B cell (primary cell): ENCODE measurements at regions not wholly inside any gene's neighbourhood (a gene's known extent, or its start where the extent isn't known, plus 50 kb on each side); places are given as distances from the start of the nearest gene placed in this dataset.

Experiments
- ATAC-seq: fragments of 200-7000 bp; cut with Tn5 transposase; one replicate; pipeline ENCODE4 v1.10.0; 2021; ENCODE audit warnings: low read depth, mild to moderate bottlenecking, moderate number of reproducible peaks, moderate library complexity
- CTCF ChIA-PET: fragments of 350-600 bp; sonication (Branson Sonifier 250); formaldehyde crosslinking; loops from one replicate; lab custom pipeline; 2021; ENCODE audit warnings: antibody characterized with exemption, inconsistent platforms; lab: Charles Lee
- POLR2A ChIA-PET: fragments of 350-600 bp; sonication (Branson Sonifier 250); formaldehyde crosslinking; loops from one replicate; lab custom pipeline; 2021; ENCODE audit warnings: antibody characterized with exemption; lab: Charles Lee
- DNase-seq: peaks from one replicate; pipeline ENCODE4 v3.0.0; 2013
- H2AFZ ChIP-seq: 2 replicates; pipeline ENCODE4 v1.6.1; 2012; ENCODE audit warnings: mild to moderate bottlenecking, low read depth, low read length; ENCODE audit not compliant: insufficient read depth, poor library complexity, severe bottlenecking
- H3K27ac ChIP-seq, 2 donors: 1 replicate in 1 of 2; 2 replicates in 1 of 2; pipeline ENCODE4 v1.5.1; 2012 to 2013; ENCODE audit warnings: low read length in 2 of 2, mild to moderate bottlenecking in 2 of 2, moderate library complexity in 1 of 2
- H3K27me3 ChIP-seq, 4 experiments: fragments of 200-600 bp in 1 of 4; sonication (generic) in 1 of 4; replicated peaks in 1 of 4; 1 replicate in 2 of 4; 2 replicates in 2 of 4; pipeline versions ENCODE4 v1.6.1 to v1.7.0; 2013 to 2016; ENCODE audit warnings: low read length in 3 of 4, mild to moderate bottlenecking in 2 of 4, mixed read lengths in 1 of 4, moderate library complexity in 1 of 4; ENCODE audit not compliant: insufficient read depth in 4 of 4, control insufficient read depth in 3 of 4; ENCODE audit errors: control extremely low read depth in 1 of 4
- H3K36me3 ChIP-seq, 2 experiments: replicated peaks in 1 of 2; 1 replicate in 1 of 2; 2 replicates in 1 of 2; pipeline versions ENCODE4 v1.6.1 to v1.7.1; 2013; ENCODE audit warnings: low read length in 1 of 2; ENCODE audit not compliant: insufficient read depth in 2 of 2, control insufficient read depth in 1 of 2; ENCODE audit errors: control extremely low read depth in 1 of 2, extremely low read depth in 1 of 2
- H3K4me1 ChIP-seq, 2 donors: fragments of 200-600 bp in 1 of 2; sonication (generic) in 1 of 2; 1 replicate in 1 of 2; 2 replicates in 1 of 2; pipeline versions ENCODE4 v1.5.1 to v1.6.1; 2013 to 2017; ENCODE audit warnings: low read length in 2 of 2; ENCODE audit not compliant: control insufficient read depth in 2 of 2, insufficient read depth in 2 of 2
- H3K4me2 ChIP-seq: replicated peaks from 2 replicates; pipeline ENCODE3; 2012; ENCODE audit warnings: mild to moderate bottlenecking, low read depth, low read length; ENCODE audit not compliant: poor library complexity, severe bottlenecking
- H3K4me3 ChIP-seq, 5 experiments: fragments of 200-600 bp in 1 of 5; sonication (generic) in 1 of 5; 1 replicate in 3 of 5; 2 replicates in 2 of 5; pipeline versions ENCODE4 v1.5.1 to v1.7.0; 2011 to 2016; ENCODE audit warnings: low read length in 4 of 5, mild to moderate bottlenecking in 4 of 5, low read depth in 2 of 5, control low read depth in 1 of 5, moderate library complexity in 1 of 5; ENCODE audit not compliant: insufficient read depth in 1 of 5; ENCODE audit errors: control extremely low read depth in 1 of 5, extremely low read depth in 1 of 5
- H3K79me2 ChIP-seq: fragments of 200-600 bp; sonication (generic); one replicate; pipeline ENCODE4 v1.6.0; 2016; ENCODE audit warnings: low read length; ENCODE audit not compliant: control insufficient read depth, insufficient read depth
- H3K9ac ChIP-seq: fragments of 200-600 bp; sonication (generic); 2 replicates; pipeline ENCODE4 v1.6.1; 2017; ENCODE audit warnings: mild to moderate bottlenecking, low read length, moderate library complexity
- H3K9me3 ChIP-seq, 3 donors: one replicate each; pipeline versions ENCODE4 v1.6.1 to v1.7.1; 2013; ENCODE audit warnings: low read length in 2 of 3; ENCODE audit not compliant: control insufficient read depth in 2 of 3, insufficient read depth in 1 of 3; ENCODE audit errors: control extremely low read depth in 1 of 3
- H4K20me1 ChIP-seq: 2 replicates; pipeline ENCODE4 v1.6.0; 2012; ENCODE audit warnings: mild to moderate bottlenecking, low read length; ENCODE audit not compliant: insufficient read depth, control insufficient read depth, poor library complexity, severe bottlenecking
- H3K27ac Mint-ChIP-seq: one replicate; pipeline ENCODE4 v1.8.0; 2021; ENCODE audit warnings: mixed read lengths
- H3K27me3 Mint-ChIP-seq: one replicate; pipeline ENCODE4 v1.8.0; 2021; ENCODE audit warnings: mixed read lengths
- H3K4me1 Mint-ChIP-seq: one replicate; pipeline ENCODE4 v1.8.0; 2021; ENCODE audit warnings: mixed read lengths
- H3K4me3 Mint-ChIP-seq: one replicate; pipeline ENCODE4 v1.8.0; 2021; ENCODE audit warnings: mixed read lengths
- H3K9me3 Mint-ChIP-seq: one replicate; pipeline ENCODE4 v1.8.0; 2022; ENCODE audit warnings: mixed read lengths; ENCODE audit not compliant: insufficient read depth
- CTCF ChIP-seq: fragments of 200-600 bp; IDR thresholded peaks from one replicate; pipeline ENCODE4 v1.8.0; 2022; ENCODE audit warnings: antibody characterized with exemption, mild to moderate bottlenecking
- EZH2 ChIP-seq: IDR thresholded peaks from 2 replicates; pipeline ENCODE4 v1.6.1; 2012; ENCODE audit warnings: borderline replicate concordance, low read depth, mild to moderate bottlenecking, moderate library complexity, low read length; ENCODE audit not compliant: insufficient read depth, poor library complexity, severe bottlenecking
- WGBS: methylation state at CpG from one replicate; pipeline ENCODE4 v1.1.5; 2013; ENCODE audit warnings: missing lambda C conversion rate; ENCODE audit not compliant: insufficient coverage; 5-methylcytosine and 5-hydroxymethylcytosine counted together
- intact Hi-C: fragments of 100-400 bp; cut with micrococcal nuclease; formaldehyde crosslinking; loops from one replicate; pipeline ENCODE4 v1.10.0; 2022

GRCh38 chr7:70994176-70994575 is 137.8 kb upstream of the GALNT17 start:
- no peak overlapping the region for H2AFZ ChIP-seq
- no peaks in the 10 kb centered on the region for H4K20me1 ChIP-seq
- TF ChIP-seq CTCF (no peak), EZH2 (no peak)
- ChIA-PET POLR2A (no interaction called here), CTCF (no interaction called here)
- H3K9me3 ChIP-seq: no peaks in the 10 kb centered on the region
- Mint-ChIP-seq H3K4me1 (no peaks in the 10 kb centered on the region), H3K9me3 (peaks cover 6% of the 10 kb centered on the region), H3K27ac (no peak overlapping the region), H3K27me3 (no peaks in the 10 kb centered on the region), H3K4me3 (no peak overlapping the region)
- no peaks in the 10 kb centered on the region for H3K4me1 ChIP-seq
- intact Hi-C loops: no loop called here
- no peak for DNase-seq
- H3K9ac ChIP-seq: no peak overlapping the region
- no peak for ATAC-seq
- no peaks in the 10 kb centered on the region for H3K27me3 ChIP-seq
- no peak overlapping the region for H3K4me2 ChIP-seq
- no peaks in the 10 kb centered on the region for H3K79me2 ChIP-seq
- no peak overlapping the region for H3K4me3 ChIP-seq
- 83% methylated on average over 5 of the region's 5 CpGs for WGBS
- H3K36me3 ChIP-seq: no peaks in the 10 kb centered on the region
- H3K27ac ChIP-seq: no peak overlapping the region

GRCh38 chr7:70997261-70997660 is 134.7 kb upstream of the GALNT17 start:
- H3K9me3 Mint-ChIP-seq: peaks cover 4% of the 10 kb centered on the region
- H3K4me1 ChIP-seq: no peaks in the 10 kb centered on the region
- H3K4me3 ChIP-seq: no peak overlapping the region
- no peaks in the 10 kb centered on the region for H3K27me3 Mint-ChIP-seq
- TF ChIP-seq EZH2: no peak
- TF ChIP-seq CTCF: no peak
- H3K36me3 ChIP-seq: no peaks in the 10 kb centered on the region
- ChIA-PET CTCF (no interaction called here), POLR2A (no interaction called here)
- no peak overlapping the region for H3K27ac ChIP-seq
- no peak overlapping the region for H3K4me2 ChIP-seq
- no peak overlapping the region for H3K4me3 Mint-ChIP-seq
- ATAC-seq (no peak), DNase-seq (no peak)
- no peaks in the 10 kb centered on the region for H3K4me1 Mint-ChIP-seq
- no peaks in the 10 kb centered on the region for H3K79me2 ChIP-seq
- no peak overlapping the region for H2AFZ ChIP-seq
- no peak overlapping the region for H3K27ac Mint-ChIP-seq
- no peaks in the 10 kb centered on the region for H4K20me1 ChIP-seq
- no peaks in the 10 kb centered on the region for H3K27me3 ChIP-seq
- intact Hi-C loops: no loop called here
- no peaks in the 10 kb centered on the region for H3K9me3 ChIP-seq
- WGBS: no CpG with 5 or more reads among the region's 1 CpG
- H3K9ac ChIP-seq: no peak overlapping the region
